ENCODE measurements at regions not wholly inside any gene's neighbourhood (a gene's known extent, or its start where the extent isn't known, plus 50 kb on each side); places are given as distances from the start of the nearest gene placed in this dataset.

GRCh38 chr5:164881442-164881841 is 1376.0 kb downstream of the MAT2B start:
- 81 to 86% methylated on average over 12 of the region's 12 CpGs for WGBS, 2 donors

GRCh38 chr5:164885179-164885578 is 1379.8 kb downstream of the MAT2B start:
- no peak for TF ChIP-seq CTCF (IDR thresholded peaks at IDR 0.05)

More at GRCh38 chr5:164881442-164881841, 1376.0 kb downstream of the MAT2B start:
- Histone ChIP-seq H3K36me3 (no peaks in the 10 kb centered on the region), H3K4me3 (no peak overlapping the region), H3K27me3 (no peaks in the 10 kb centered on the region), H3K9me3 (no peaks in the 10 kb centered on the region), H3K4me1 (no peaks in the 10 kb centered on the region), H3K27ac (no peak overlapping the region)
- intact Hi-C loops (cut with DNase I) = no loop called here
- no peak for ATAC-seq
- TF ChIP-seq CTCF (IDR thresholded peaks at IDR 0.05) = no peak
- no peak for FAIRE-seq
- no peak for DNase-seq

GRCh38 chr5:164893071-164893470 is 1387.7 kb downstream of the MAT2B start:
- no peaks in the 10 kb centered on the region for H3K36me3 ChIP-seq
- intact Hi-C loops (cut with DNase I) = no loop called here

More at GRCh38 chr5:164885179-164885578, 1379.8 kb downstream of the MAT2B start:
- DNase-seq (no peak), FAIRE-seq (no peak), ATAC-seq (no peak)
- intact Hi-C loops (cut with DNase I) = no loop called here
- Histone ChIP-seq H3K27ac (no peak overlapping the region), H3K36me3 (no peaks in the 10 kb centered on the region), H3K4me3 (no peak overlapping the region), H3K4me1 (no peaks in the 10 kb centered on the region), H3K9me3 (no peaks in the 10 kb centered on the region), H3K27me3 (no peaks in the 10 kb centered on the region)
- WGBS, 2 donors = 28 to 37% methylated on average over 3 of the region's 3 CpGs

GRCh38 chr5:164898705-164899104 is 1393.3 kb downstream of the MAT2B start:
- no peak for DNase-seq
- Histone ChIP-seq H3K9me3 (no peaks in the 10 kb centered on the region), H3K4me3 (no peak overlapping the region), H3K4me1 (no peaks in the 10 kb centered on the region), H3K27me3 (no peaks in the 10 kb centered on the region), H3K36me3 (no peaks in the 10 kb centered on the region), H3K27ac (no peak overlapping the region)
- TF ChIP-seq CTCF (IDR thresholded peaks at IDR 0.05) = no peak
- no peak for FAIRE-seq
- intact Hi-C loops (cut with DNase I) = no loop called here
- no peak for ATAC-seq

More at GRCh38 chr5:164893071-164893470, 1387.7 kb downstream of the MAT2B start:
- no peak for FAIRE-seq
- TF ChIP-seq CTCF (IDR thresholded peaks at IDR 0.05) = no peak
- ATAC-seq = no peak
- no peaks in the 10 kb centered on the region for H3K4me1 ChIP-seq
- H3K27ac ChIP-seq = no peak overlapping the region
- no peaks in the 10 kb centered on the region for H3K27me3 ChIP-seq
- 56 to 80% methylated on average over 5 of the region's 5 CpGs for WGBS, 2 donors
- no peaks in the 10 kb centered on the region for H3K9me3 ChIP-seq
- no peak for DNase-seq
- no peak overlapping the region for H3K4me3 ChIP-seq

GRCh38 chr5:164909673-164910072 is 1404.3 kb downstream of the MAT2B start:
- Histone ChIP-seq H3K27me3 (no peaks in the 10 kb centered on the region), H3K4me1 (no peaks in the 10 kb centered on the region), H3K27ac (no peak overlapping the region), H3K4me3 (no peak overlapping the region), H3K9me3 (no peaks in the 10 kb centered on the region), H3K36me3 (no peaks in the 10 kb centered on the region)
- no peak for DNase-seq
- FAIRE-seq = no peak
- 73 to 74% methylated on average over 3 of the region's 3 CpGs for WGBS, 2 donors
- intact Hi-C loops (cut with DNase I) = no loop called here
- TF ChIP-seq CTCF (IDR thresholded peaks at IDR 0.05) = no peak
- no peak for ATAC-seq

Measured in pancreas (tissue), 10 donors.